SK-N-MC (cell line): ENCODE measurements at regions not wholly inside any gene's neighbourhood (a gene's known extent, or its start where the extent isn't known, plus 50 kb on each side); places are given as distances from the start of the nearest gene placed in this dataset.

Experiments
- EZH2 ChIP-seq: fragments of 200-600 bp; sonication (generic); IDR thresholded peaks from one replicate; pipeline ENCODE4 v1.6.1; 2017; ENCODE audit warnings: antibody characterized with exemption
- POLR2AphosphoS5 ChIP-seq: IDR thresholded peaks from 2 replicates; pipeline ENCODE4 v1.6.1; 2012; ENCODE audit warnings: mild to moderate bottlenecking, low read depth, low read length, borderline replicate concordance

DNA sequence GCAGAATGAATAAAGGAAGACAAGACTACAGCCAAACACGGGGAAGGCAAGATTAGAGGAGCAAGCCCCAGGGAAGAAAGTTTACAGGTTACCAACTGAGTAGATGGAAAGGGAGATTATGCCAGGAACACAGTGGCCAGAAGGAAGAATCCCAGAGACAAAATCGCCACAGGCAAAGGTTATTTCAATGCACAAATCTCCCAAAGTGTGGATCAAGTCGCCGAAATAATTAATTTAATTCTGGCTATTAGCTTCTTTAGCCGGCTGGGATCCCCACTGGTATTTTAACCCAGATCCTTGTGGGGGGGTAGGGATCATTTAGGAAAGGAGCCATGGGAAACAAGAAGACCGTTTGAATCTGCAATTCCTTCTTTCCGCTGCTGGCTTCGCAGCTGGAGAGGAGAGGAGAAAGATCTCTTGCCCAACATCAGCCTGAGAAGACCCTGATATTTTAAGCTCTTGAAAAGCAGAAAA, 171.0 kb downstream of the DHX15 start:
- TF ChIP-seq EZH2 (no peak), POLR2AphosphoS5 (no peak)
